ENCODE measurements at regions not wholly inside any gene's neighbourhood (a gene's known extent, or its start where the extent isn't known, plus 50 kb on each side); places are given as distances from the start of the nearest gene placed in this dataset.

- DNase-seq (ENCODE audit: low spot score) = no peak
Observed at GRCh38 chr5:66306844-66307315, 162.8 kb downstream of the SREK1 start.

GRCh38 chr5:66307647-66308241 is 163.6 kb downstream of the SREK1 start:
- DNase-seq (ENCODE audit: low spot score) = peak; percentile 56

GRCh38 chr5:66312266-66312665 is 168.2 kb downstream of the SREK1 start:
- DNase-seq (ENCODE audit: low spot score) = no peak

- DNase-seq (ENCODE audit: low spot score) = no peak
Observed at GRCh38 chr5:66315784-66316183, 171.7 kb downstream of the SREK1 start.

- DNase-seq (ENCODE audit: low spot score) = no peak
Observed at GRCh38 chr5:66322786-66323528, 178.9 kb downstream of the SREK1 start.

- DNase-seq (ENCODE audit: low spot score) = no peak
Observed at GRCh38 chr5:66323529-66323895, 179.4 kb downstream of the SREK1 start.

GRCh38 chr5:66324357-66324756 is 180.3 kb downstream of the SREK1 start:
- DNase-seq (ENCODE audit: low spot score) = no peak

GRCh38 chr5:66326276-66326675 is 182.2 kb downstream of the SREK1 start:
- no peak for DNase-seq (ENCODE audit: low spot score)

- DNase-seq (ENCODE audit: low spot score) = no peak
Observed at GRCh38 chr5:66327008-66327407, 182.9 kb downstream of the SREK1 start.

GRCh38 chr5:66329078-66329477 is 185.0 kb downstream of the SREK1 start:
- DNase-seq (ENCODE audit: low spot score) = no peak

GRCh38 chr5:66333192-66333591 is 189.1 kb downstream of the SREK1 start:
- DNase-seq (ENCODE audit: low spot score) = no peak

- DNase-seq (ENCODE audit: low spot score) = no peak
Observed at GRCh38 chr5:66337626-66338226, 193.6 kb downstream of the SREK1 start.

GRCh38 chr5:66338828-66339227 is 194.7 kb downstream of the SREK1 start:
- DNase-seq (ENCODE audit: low spot score) = no peak

GRCh38 chr5:66339896-66340295 is 195.8 kb downstream of the SREK1 start:
- DNase-seq (ENCODE audit: low spot score) = no peak

GRCh38 chr5:66340786-66341185 is 196.7 kb downstream of the SREK1 start:
- DNase-seq (ENCODE audit: low spot score) = no peak

- no peak for DNase-seq (ENCODE audit: low spot score)
Observed at GRCh38 chr5:66342341-66342880, 198.3 kb downstream of the SREK1 start.

- no peak for DNase-seq (ENCODE audit: low spot score)
Observed at GRCh38 chr5:66343370-66344071, 199.4 kb downstream of the SREK1 start.

GRCh38 chr5:66344544-66344943 is 200.4 kb downstream of the SREK1 start:
- no peak for DNase-seq (ENCODE audit: low spot score)

- no peak for DNase-seq (ENCODE audit: low spot score)
Observed at GRCh38 chr5:66345281-66345680, 201.2 kb downstream of the SREK1 start.

GRCh38 chr5:66346869-66347268 is 202.8 kb downstream of the SREK1 start:
- no peak for DNase-seq (ENCODE audit: low spot score)

GRCh38 chr5:66348387-66349125 is 204.5 kb downstream of the SREK1 start:
- no peak for DNase-seq (ENCODE audit: low spot score)

GRCh38 chr5:66351813-66352212 is 207.7 kb downstream of the SREK1 start:
- no peak for DNase-seq (ENCODE audit: low spot score)
